Activated CD8-positive, alpha-beta memory T cell treated with anti-CD3 and anti-CD28 coated beads, Interleukin-2, amount 50 U/mL, for 24 hours (primary cell): ENCODE measurements at regions not wholly inside any gene's neighbourhood (a gene's known extent, or its start where the extent isn't known, plus 50 kb on each side); places are given as distances from the start of the nearest gene placed in this dataset.
A peak's percentile ranks its signal among the peaks of the same experiment; 100 is the strongest.
"Not testable (repeated sequence)": the region's sequence is repeated elsewhere in the genome, so short reads cannot be mapped to it uniquely, and the experiment has no call there.

Experiments used
- DNase-seq: peaks from one replicate; pipeline ENCODE4 v3.0.0-alpha.2; 2020; ENCODE audit errors: extremely low read depth

GRCh38 chr3:17905996-17906395 is 163.6 kb upstream of the TBC1D5 start:
- DNase-seq, result no peak

GRCh38 chr3:17901893-17902292 is 159.5 kb upstream of the TBC1D5 start:
- no peak for DNase-seq

GRCh38 chr3:17894434-17895060 is 152.1 kb upstream of the TBC1D5 start:
- peak; percentile 9 for DNase-seq

- DNase-seq, result no peak
Observed at GRCh38 chr3:17891139-17891856, 148.9 kb upstream of the TBC1D5 start.

- no peak for DNase-seq
Observed at GRCh38 chr3:17885986-17886385, 143.6 kb upstream of the TBC1D5 start.

GRCh38 chr3:17882981-17883380 is 140.6 kb upstream of the TBC1D5 start:
- no peak for DNase-seq

GRCh38 chr3:17877299-17877698 is 134.9 kb upstream of the TBC1D5 start:
- DNase-seq, result no peak

- DNase-seq, result no peak
Observed at GRCh38 chr3:17874636-17875035, 132.2 kb upstream of the TBC1D5 start.

- no peak for DNase-seq
Observed at GRCh38 chr3:17872457-17872856, 130.0 kb upstream of the TBC1D5 start.

GRCh38 chr3:17865631-17866030 is 123.2 kb upstream of the TBC1D5 start:
- DNase-seq, result no peak

GRCh38 chr3:17861476-17861875 is 119.0 kb upstream of the TBC1D5 start:
- no peak for DNase-seq

- DNase-seq, result not testable (repeated sequence)
Observed at GRCh38 chr3:17860840-17861471, 118.5 kb upstream of the TBC1D5 start.

GRCh38 chr3:17852217-17852616 is 109.8 kb upstream of the TBC1D5 start:
- no peak for DNase-seq

- DNase-seq, result no peak
Observed at GRCh38 chr3:17850448-17850847, 108.0 kb upstream of the TBC1D5 start.

GRCh38 chr3:17848102-17848501 is 105.7 kb upstream of the TBC1D5 start:
- no peak for DNase-seq

- DNase-seq, result no peak
Observed at GRCh38 chr3:17847156-17847555, 104.7 kb upstream of the TBC1D5 start.

GRCh38 chr3:17846466-17846865 is 104.0 kb upstream of the TBC1D5 start:
- no peak for DNase-seq

- no peak for DNase-seq
Observed at GRCh38 chr3:17845026-17845812, 102.8 kb upstream of the TBC1D5 start.

- DNase-seq, result no peak
Observed at GRCh38 chr3:17844236-17844635, 101.8 kb upstream of the TBC1D5 start.

GRCh38 chr3:17841190-17841828 is 98.9 kb upstream of the TBC1D5 start:
- DNase-seq, result peak; percentile 38

GRCh38 chr3:17840651-17841050 is 98.2 kb upstream of the TBC1D5 start:
- DNase-seq, result no peak

- no peak for DNase-seq
Observed at GRCh38 chr3:17840126-17840525, 97.7 kb upstream of the TBC1D5 start.
